ENCODE measurements at regions not wholly inside any gene's neighbourhood (a gene's known extent, or its start where the extent isn't known, plus 50 kb on each side); places are given as distances from the start of the nearest gene placed in this dataset.

DNA sequence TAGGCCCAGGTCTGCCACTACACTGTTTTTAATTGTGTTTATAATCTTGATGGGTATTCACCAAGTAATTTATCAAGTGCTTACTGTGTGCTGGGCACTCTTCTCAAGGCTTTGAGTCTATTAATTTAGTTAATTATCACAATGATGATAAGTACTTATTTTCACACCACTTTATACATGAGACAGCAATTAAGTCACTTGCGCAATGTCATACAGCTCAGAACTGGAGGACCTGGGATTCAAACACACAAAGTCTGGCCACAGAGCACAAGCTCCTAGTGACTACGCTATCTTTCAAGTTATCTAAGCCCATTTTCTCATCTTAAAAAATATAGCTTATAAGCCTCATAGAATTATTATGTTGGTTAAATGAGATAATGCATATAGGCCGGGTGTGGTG, 85.0 kb downstream of the LLPH start:
- H3K4me1 Mint-ChIP-seq (ENCODE audit: low read depth): no peaks in the 10 kb centered on the region
- no peaks in the 10 kb centered on the region for H3K9me3 Mint-ChIP-seq
- ATAC-seq: no peak
- DNase-seq: no peak
- ChIA-PET POLR2A (no interaction called here), CTCF (no interaction called here)
- intact Hi-C loops (cut with micrococcal nuclease): no loop called here
- TF ChIP-seq, protein P1, sequence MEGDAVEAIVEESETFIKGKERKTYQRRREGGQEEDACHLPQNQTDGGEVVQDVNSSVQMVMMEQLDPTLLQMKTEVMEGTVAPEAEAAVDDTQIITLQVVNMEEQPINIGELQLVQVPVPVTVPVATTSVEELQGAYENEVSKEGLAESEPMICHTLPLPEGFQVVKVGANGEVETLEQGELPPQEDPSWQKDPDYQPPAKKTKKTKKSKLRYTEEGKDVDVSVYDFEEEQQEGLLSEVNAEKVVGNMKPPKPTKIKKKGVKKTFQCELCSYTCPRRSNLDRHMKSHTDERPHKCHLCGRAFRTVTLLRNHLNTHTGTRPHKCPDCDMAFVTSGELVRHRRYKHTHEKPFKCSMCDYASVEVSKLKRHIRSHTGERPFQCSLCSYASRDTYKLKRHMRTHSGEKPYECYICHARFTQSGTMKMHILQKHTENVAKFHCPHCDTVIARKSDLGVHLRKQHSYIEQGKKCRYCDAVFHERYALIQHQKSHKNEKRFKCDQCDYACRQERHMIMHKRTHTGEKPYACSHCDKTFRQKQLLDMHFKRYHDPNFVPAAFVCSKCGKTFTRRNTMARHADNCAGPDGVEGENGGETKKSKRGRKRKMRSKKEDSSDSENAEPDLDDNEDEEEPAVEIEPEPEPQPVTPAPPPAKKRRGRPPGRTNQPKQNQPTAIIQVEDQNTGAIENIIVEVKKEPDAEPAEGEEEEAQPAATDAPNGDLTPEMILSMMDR (IDR thresholded peaks at IDR 0.05): no peak
- H3K27ac Mint-ChIP-seq: no peak overlapping the region
- peaks cover 8% of the 10 kb centered on the region for H3K27me3 Mint-ChIP-seq
- H3K36me3 Mint-ChIP-seq (ENCODE audit: low read depth): no peaks in the 10 kb centered on the region
- H3K4me3 Mint-ChIP-seq: no peak overlapping the region

DNA sequence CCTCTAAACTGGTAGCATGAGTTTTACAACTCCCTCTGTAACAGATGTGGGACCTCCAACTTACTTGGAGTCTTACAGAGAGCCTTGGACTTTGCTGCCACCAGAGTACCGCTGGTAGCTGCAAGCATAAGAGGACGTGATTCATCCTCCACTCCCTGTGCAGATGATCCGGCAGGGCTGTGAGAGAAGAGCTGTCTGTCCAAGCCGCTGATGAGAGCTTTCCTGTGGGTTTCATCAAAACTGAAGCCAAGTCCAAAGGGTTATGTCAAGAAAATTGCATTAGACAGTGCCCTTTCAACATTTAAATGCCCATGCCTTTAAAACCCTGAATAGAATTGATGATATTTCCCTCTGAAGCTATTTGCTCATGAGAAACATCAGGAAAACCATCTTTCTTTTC, 85.8 kb downstream of the LLPH start:
- no peak overlapping the region for H3K4me3 Mint-ChIP-seq
- no peaks in the 10 kb centered on the region for H3K4me1 Mint-ChIP-seq (ENCODE audit: low read depth)
- H3K36me3 Mint-ChIP-seq (ENCODE audit: low read depth): no peaks in the 10 kb centered on the region
- H3K27ac Mint-ChIP-seq: no peak overlapping the region
- ATAC-seq (no peak), DNase-seq (no peak)
- ChIA-PET POLR2A (no interaction called here), CTCF (no interaction called here)
- peaks cover 10% of the 10 kb centered on the region for H3K27me3 Mint-ChIP-seq
- H3K9me3 Mint-ChIP-seq: no peaks in the 10 kb centered on the region
- intact Hi-C loops (cut with micrococcal nuclease): no loop called here
- TF ChIP-seq, protein P1 (IDR thresholded peaks at IDR 0.05): no peak

DNA sequence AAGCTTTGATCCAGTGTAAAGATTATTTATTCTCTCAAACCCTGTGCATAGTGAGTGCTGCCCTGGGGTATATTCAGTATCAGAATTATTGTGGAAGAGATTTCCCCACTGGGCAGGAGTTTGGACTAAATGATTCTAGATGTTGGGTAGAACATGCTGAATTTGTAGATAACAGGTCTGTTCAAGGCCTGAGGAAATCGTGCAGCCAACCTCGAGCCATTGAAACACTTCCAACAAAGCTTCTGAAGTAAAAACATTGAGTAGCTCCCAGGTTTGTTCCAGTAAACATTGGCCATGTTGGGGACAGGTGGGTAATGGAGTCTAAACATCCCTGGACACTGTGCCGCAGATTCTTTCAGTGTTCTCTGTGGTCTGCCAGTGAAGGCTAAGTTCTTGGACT, 87.5 kb downstream of the LLPH start:
- no peaks in the 10 kb centered on the region for H3K4me1 Mint-ChIP-seq (ENCODE audit: low read depth)
- no peaks in the 10 kb centered on the region for H3K36me3 Mint-ChIP-seq (ENCODE audit: low read depth)
- TF ChIP-seq, protein P1 (IDR thresholded peaks at IDR 0.05): no peak
- intact Hi-C loops (cut with micrococcal nuclease): no loop called here
- ChIA-PET CTCF (no interaction called here), POLR2A (no interaction called here)
- no peak for DNase-seq
- no peaks in the 10 kb centered on the region for H3K9me3 Mint-ChIP-seq
- H3K27ac Mint-ChIP-seq: no peak overlapping the region
- ATAC-seq: no peak
- no peak overlapping the region for H3K4me3 Mint-ChIP-seq
- H3K27me3 Mint-ChIP-seq: peaks cover 8% of the 10 kb centered on the region

DNA sequence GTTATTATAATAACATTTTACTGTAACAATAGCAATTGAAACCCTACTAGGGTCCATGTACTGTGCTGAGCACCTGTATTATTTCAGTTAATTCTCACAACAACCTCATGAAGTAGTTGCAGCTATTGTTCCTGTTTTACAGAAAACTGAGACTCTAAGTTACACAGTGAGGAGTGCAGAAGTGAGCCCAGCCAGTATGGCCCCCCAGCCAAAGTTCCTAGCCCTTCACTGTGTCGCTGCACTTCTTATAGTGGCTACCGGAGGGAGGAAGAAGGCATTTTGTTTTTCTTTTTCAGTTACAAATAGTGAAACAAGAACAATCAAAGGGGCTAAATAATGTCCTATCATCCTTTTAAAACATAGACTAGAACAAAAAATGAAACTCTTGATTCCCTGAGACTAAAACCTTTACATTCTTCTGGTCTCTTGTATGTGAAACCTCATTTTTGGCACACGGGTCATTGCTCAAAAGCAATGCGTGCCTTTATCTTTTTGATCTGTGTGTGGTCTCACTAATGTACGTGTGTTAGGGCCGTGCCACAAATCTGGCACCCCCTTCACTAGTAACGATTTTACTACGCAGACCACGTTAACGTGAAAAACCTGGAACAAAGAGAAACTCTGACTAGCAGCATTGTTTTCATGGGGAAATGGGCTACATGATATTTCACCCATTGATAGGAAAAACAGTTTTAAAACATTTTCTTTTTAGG, 88.7 kb downstream of the LLPH start:
- TF ChIP-seq, protein P1 (IDR thresholded peaks at IDR 0.05): no peak
- Mint-ChIP-seq H3K4me1 (ENCODE audit: low read depth) (no peaks in the 10 kb centered on the region), H3K36me3 (ENCODE audit: low read depth) (no peaks in the 10 kb centered on the region), H3K27me3 (peaks cover 14% of the 10 kb centered on the region), H3K9me3 (no peaks in the 10 kb centered on the region), H3K27ac (no peak overlapping the region), H3K4me3 (no peak overlapping the region)
- intact Hi-C loops (cut with micrococcal nuclease): no loop called here
- DNase-seq (no peak), ATAC-seq (no peak)
- ChIA-PET POLR2A (no interaction called here), CTCF (no interaction called here)

DNA sequence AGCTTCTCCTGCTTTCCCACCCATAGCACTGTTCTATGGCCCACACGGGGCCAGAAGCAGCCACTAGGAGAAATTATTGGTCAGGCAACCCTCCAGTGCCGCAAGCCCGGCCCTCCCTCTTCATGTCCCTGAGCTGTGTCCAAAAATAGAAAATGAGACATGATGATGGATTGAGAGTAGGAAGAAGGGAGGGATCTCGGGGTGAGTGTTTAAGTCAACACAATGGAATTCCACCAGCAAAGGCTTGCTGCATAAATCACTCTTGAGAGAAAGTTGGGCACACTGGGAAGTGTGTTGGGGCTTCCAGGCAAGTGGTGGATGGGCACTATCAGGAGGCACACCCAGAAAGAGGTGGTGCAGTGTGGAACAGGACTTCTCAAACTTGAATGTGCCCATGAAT, 94.2 kb downstream of the LLPH start:
- H3K36me3 Mint-ChIP-seq (ENCODE audit: low read depth): no peaks in the 10 kb centered on the region
- TF ChIP-seq, protein P1 (IDR thresholded peaks at IDR 0.05): no peak
- H3K27me3 Mint-ChIP-seq: peaks cover 21% of the 10 kb centered on the region
- H3K4me3 Mint-ChIP-seq: no peak overlapping the region
- intact Hi-C loops (cut with micrococcal nuclease): no loop called here
- POLR2A ChIA-PET: no interaction called here
- CTCF ChIA-PET: interaction anchor here (1.0 to 1.8 kb wide), 3 partner anchors 28 to 480 kb away, joined by 3 to 4 read pairs (median 4); no protein-coding TSS in a partner anchor
- H3K4me1 Mint-ChIP-seq (ENCODE audit: low read depth): no peaks in the 10 kb centered on the region
- H3K9me3 Mint-ChIP-seq: no peaks in the 10 kb centered on the region
- DNase-seq (no peak), ATAC-seq (no peak)
- no peak overlapping the region for H3K27ac Mint-ChIP-seq
